Embryonic facial prominence (tissue), 1 donor: ENCODE measurements at regions not wholly inside any gene's neighbourhood (a gene's known extent, or its start where the extent isn't known, plus 50 kb on each side); places are given as distances from the start of the nearest gene placed in this dataset.
"Not testable (repeated sequence)": the region's sequence is repeated elsewhere in the genome, so short reads cannot be mapped to it uniquely, and the experiment has no call there.

Experiments
- DNase-seq: peaks from one replicate; pipeline ENCODE4 v3.0.0-alpha.2; 2016; ENCODE audit errors: extremely low spot score

GRCh38 chr13:55660264-55660663, 1480.5 kb upstream of the PRR20A start:
- DNase-seq, result not testable (repeated sequence)

GRCh38 chr13:55660851-55661250, 1479.9 kb upstream of the PRR20A start:
- DNase-seq, result no peak

GRCh38 chr13:55661505-55661904, 1479.2 kb upstream of the PRR20A start:
- DNase-seq, result no peak

- DNase-seq, result no peak
Measured at GRCh38 chr13:55664178-55664577, 1476.5 kb upstream of the PRR20A start.

- DNase-seq, result peak; percentile 32
Measured at GRCh38 chr13:55669051-55669450, 1471.7 kb upstream of the PRR20A start.

- no peak for DNase-seq
Measured at GRCh38 chr13:55673910-55674309, 1466.8 kb upstream of the PRR20A start.

GRCh38 chr13:55682776-55683175, 1457.9 kb upstream of the PRR20A start:
- no peak for DNase-seq

- DNase-seq, result no peak
Measured at GRCh38 chr13:55705526-55705925, 1435.2 kb upstream of the PRR20A start.

GRCh38 chr13:55705971-55706370, 1434.7 kb upstream of the PRR20A start:
- DNase-seq, result no peak

- no peak for DNase-seq
Measured at GRCh38 chr13:55714120-55714519, 1426.6 kb upstream of the PRR20A start.

- no peak for DNase-seq
Measured at GRCh38 chr13:55727683-55728082, 1413.0 kb upstream of the PRR20A start.

GRCh38 chr13:55728247-55728646, 1412.5 kb upstream of the PRR20A start:
- DNase-seq, result no peak

GRCh38 chr13:55745828-55746227, 1394.9 kb upstream of the PRR20A start:
- DNase-seq, result no peak

- no peak for DNase-seq
Measured at GRCh38 chr13:55761986-55762385, 1378.7 kb upstream of the PRR20A start.

- DNase-seq, result no peak
Measured at GRCh38 chr13:55777612-55778011, 1363.1 kb upstream of the PRR20A start.

- no peak for DNase-seq
Measured at GRCh38 chr13:55783841-55784240, 1356.9 kb upstream of the PRR20A start.

- no peak for DNase-seq
Measured at GRCh38 chr13:55788548-55788947, 1352.2 kb upstream of the PRR20A start.

GRCh38 chr13:55792544-55793193, 1348.0 kb upstream of the PRR20A start:
- no peak for DNase-seq

GRCh38 chr13:55815458-55816033, 1325.2 kb upstream of the PRR20A start:
- no peak for DNase-seq

GRCh38 chr13:55816976-55817601, 1323.6 kb upstream of the PRR20A start:
- DNase-seq, result no peak

- no peak for DNase-seq
Measured at GRCh38 chr13:55820817-55821216, 1319.9 kb upstream of the PRR20A start.

- DNase-seq, result no peak
Measured at GRCh38 chr13:55869648-55870047, 1271.1 kb upstream of the PRR20A start.

GRCh38 chr13:55887561-55887960, 1253.2 kb upstream of the PRR20A start:
- no peak for DNase-seq
